OCI-LY1 (cell line): ENCODE measurements at regions not wholly inside any gene's neighbourhood (a gene's known extent, or its start where the extent isn't known, plus 50 kb on each side); places are given as distances from the start of the nearest gene placed in this dataset.

Experiments used
- CTCF ChIP-seq: fragments of 200-600 bp; sonication (generic), shearing (Covaris generic); IDR thresholded peaks from 2 replicates; pipeline ENCODE4 v1.5.1; 2017; ENCODE audit warnings: mild to moderate bottlenecking, antibody characterized with exemption, low read length, moderate library complexity, mixed read lengths
- EZH2 ChIP-seq: fragments of 200-600 bp; sonication (generic), shearing (Covaris generic); IDR thresholded peaks from 2 replicates; pipeline ENCODE4 v1.8.0; 2017; ENCODE audit warnings: borderline replicate concordance, mixed run types, mild to moderate bottlenecking, antibody characterized with exemption, low read length, moderate library complexity, mixed read lengths

DNA sequence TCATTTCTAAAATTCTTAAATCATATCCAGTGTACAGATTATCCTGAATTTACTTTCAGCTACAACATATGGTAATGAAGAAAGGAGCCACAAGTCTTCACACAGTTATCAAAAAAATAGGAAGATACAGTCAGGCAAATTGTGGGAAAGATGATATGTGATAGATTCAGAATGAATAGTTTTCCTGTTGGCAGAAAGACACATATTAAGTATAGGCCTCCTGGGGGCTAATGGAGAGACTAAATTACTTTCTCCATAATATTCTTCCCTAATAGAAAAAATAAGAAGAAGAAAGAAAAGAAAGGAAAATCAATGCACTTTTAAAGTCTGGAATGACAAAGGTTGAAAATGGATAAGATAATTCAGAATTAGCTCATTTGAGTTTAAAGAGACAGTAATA, 2073.5 kb downstream of the LRRC4C start:
- TF ChIP-seq CTCF: no peak
- TF ChIP-seq EZH2: no peak
